Mammary epithelial cell (primary cell): ENCODE measurements at regions not wholly inside any gene's neighbourhood (a gene's known extent, or its start where the extent isn't known, plus 50 kb on each side); places are given as distances from the start of the nearest gene placed in this dataset.

Source experiments
- EZH2 ChIP-seq: IDR thresholded peaks from 2 replicates; pipeline ENCODE4 v1.6.1; 2012; ENCODE audit warnings: low read length, inconsistent platforms, borderline replicate concordance
- TF ChIP-seq, protein P1 (sequence below), 2 donors: IDR thresholded peaks in 1 of 2; conservative IDR thresholded peaks in 1 of 2; 2 replicates each; pipeline ENCODE4 v1.5.1; 2011 to 2012; ENCODE audit warnings: inconsistent platforms in 2 of 2, low read length in 2 of 2, mild to moderate bottlenecking in 2 of 2, control low read depth in 1 of 2, low read depth in 1 of 2; ENCODE audit not compliant: insufficient read depth in 1 of 2; ENCODE audit errors: extremely low read depth in 1 of 2

- no peak for TF ChIP-seq EZH2
- TF ChIP-seq, protein P1, sequence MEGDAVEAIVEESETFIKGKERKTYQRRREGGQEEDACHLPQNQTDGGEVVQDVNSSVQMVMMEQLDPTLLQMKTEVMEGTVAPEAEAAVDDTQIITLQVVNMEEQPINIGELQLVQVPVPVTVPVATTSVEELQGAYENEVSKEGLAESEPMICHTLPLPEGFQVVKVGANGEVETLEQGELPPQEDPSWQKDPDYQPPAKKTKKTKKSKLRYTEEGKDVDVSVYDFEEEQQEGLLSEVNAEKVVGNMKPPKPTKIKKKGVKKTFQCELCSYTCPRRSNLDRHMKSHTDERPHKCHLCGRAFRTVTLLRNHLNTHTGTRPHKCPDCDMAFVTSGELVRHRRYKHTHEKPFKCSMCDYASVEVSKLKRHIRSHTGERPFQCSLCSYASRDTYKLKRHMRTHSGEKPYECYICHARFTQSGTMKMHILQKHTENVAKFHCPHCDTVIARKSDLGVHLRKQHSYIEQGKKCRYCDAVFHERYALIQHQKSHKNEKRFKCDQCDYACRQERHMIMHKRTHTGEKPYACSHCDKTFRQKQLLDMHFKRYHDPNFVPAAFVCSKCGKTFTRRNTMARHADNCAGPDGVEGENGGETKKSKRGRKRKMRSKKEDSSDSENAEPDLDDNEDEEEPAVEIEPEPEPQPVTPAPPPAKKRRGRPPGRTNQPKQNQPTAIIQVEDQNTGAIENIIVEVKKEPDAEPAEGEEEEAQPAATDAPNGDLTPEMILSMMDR (conservative IDR thresholded peaks at IDR 0.05 in 1 of 2, IDR thresholded peaks at IDR 0.05 in 1 of 2; ENCODE audit: extremely low read depth in 1 of 2, insufficient read depth in 1 of 2, low read depth in 1 of 2, low read length in 2 of 2): no peak
Measured at GRCh38 chr12:29039013-29039412, 110.1 kb upstream of the FAR2 start.
